BJ (cell line): ENCODE measurements at regions not wholly inside any gene's neighbourhood (a gene's known extent, or its start where the extent isn't known, plus 50 kb on each side); places are given as distances from the start of the nearest gene placed in this dataset.

Experiments
- CTCF ChIA-PET: fragments of 350-600 bp; formaldehyde crosslinking; extraction: SDS; loops from one replicate; lab custom pipeline; 2021; ENCODE audit warnings: antibody characterized with exemption, inconsistent platforms; lab: Yijun Ruan, JAX
- POLR2A ChIA-PET: fragments of 300-600 bp; sonication (Branson Sonifier 250); formaldehyde crosslinking; extraction: SDS; loops from one replicate; lab custom pipeline; 2021; ENCODE audit warnings: antibody characterized with exemption; lab: Charles Lee
- DNase-seq: peaks from one replicate; pipeline ENCODE4 v3.0.0-alpha.2; 2011; ENCODE audit warnings: low read depth
- H3K27me3 ChIP-seq: 2 replicates; pipeline ENCODE4 v1.6.0; 2011; ENCODE audit warnings: low read length; ENCODE audit not compliant: control insufficient read depth, insufficient read depth
- H3K36me3 ChIP-seq: 2 replicates; pipeline ENCODE4 v1.5.1; 2011; ENCODE audit warnings: low read length; ENCODE audit not compliant: control insufficient read depth, insufficient read depth
- H3K4me3 ChIP-seq: 2 replicates; pipeline ENCODE4 v1.5.1; 2011; ENCODE audit warnings: low read depth, mild to moderate bottlenecking, control low read depth, low read length
- CTCF ChIP-seq: IDR thresholded peaks from 2 replicates; pipeline ENCODE4 v1.5.1; 2011; ENCODE audit warnings: low read depth, mild to moderate bottlenecking, control low read depth, inconsistent platforms, low read length, moderate library complexity; ENCODE audit not compliant: insufficient read depth

- no peak for TF ChIP-seq CTCF
- no peaks in the 10 kb centered on the region for H3K27me3 ChIP-seq
- no peak overlapping the region for H3K4me3 ChIP-seq
- ChIA-PET CTCF (interaction anchor here (0.7 kb wide), 1 partner anchor 403 kb away, joined by 3 read pairs; no protein-coding TSS in a partner anchor), POLR2A (no interaction called here)
- DNase-seq = no peak
- H3K36me3 ChIP-seq = peaks cover 25% of the 10 kb centered on the region
These were observed 161.7 kb upstream of the RTL1 start for GRCh38 chr14:101065246-101065645.

- no peak overlapping the region for H3K4me3 ChIP-seq
- no peaks in the 10 kb centered on the region for H3K27me3 ChIP-seq
- no peak for TF ChIP-seq CTCF
- ChIA-PET POLR2A (no interaction called here), CTCF (interaction anchor here (0.7 kb wide), 1 partner anchor 403 kb away, joined by 3 read pairs; no protein-coding TSS in a partner anchor)
- H3K36me3 ChIP-seq = peaks cover 26% of the 10 kb centered on the region
- no peak for DNase-seq
These were observed 162.5 kb upstream of the RTL1 start for GRCh38 chr14:101065696-101066694.

- CTCF ChIA-PET = no interaction called here
These were observed 163.4 kb upstream of the RTL1 start for GRCh38 chr14:101066826-101067510.

GRCh38 chr14:101068313-101069227 is 165.0 kb upstream of the RTL1 start:
- ChIA-PET CTCF (interaction anchor here (0.7 kb wide), 1 partner anchor 167 kb away, joined by 3 read pairs; no protein-coding TSS in a partner anchor), POLR2A (no interaction called here)
- H3K4me3 ChIP-seq = no peak overlapping the region
- no peak for DNase-seq
- peaks cover 19% of the 10 kb centered on the region for H3K36me3 ChIP-seq
- no peaks in the 10 kb centered on the region for H3K27me3 ChIP-seq
- TF ChIP-seq CTCF = no peak

More at GRCh38 chr14:101066826-101067510, 163.4 kb upstream of the RTL1 start:
- Histone ChIP-seq H3K4me3 (no peak overlapping the region), H3K36me3 (peaks cover 20% of the 10 kb centered on the region), H3K27me3 (no peaks in the 10 kb centered on the region)
- no peak for DNase-seq
- no peak for TF ChIP-seq CTCF
- POLR2A ChIA-PET = interaction anchor here (0.6 kb wide), 1 partner anchor 9 kb away, joined by 6 read pairs; no protein-coding TSS in a partner anchor
